ENCODE measurements at regions not wholly inside any gene's neighbourhood (a gene's known extent, or its start where the extent isn't known, plus 50 kb on each side); places are given as distances from the start of the nearest gene placed in this dataset.
A peak's percentile ranks its signal among the peaks of the same experiment; 100 is the strongest.
"Not testable (repeated sequence)": the region's sequence is repeated elsewhere in the genome, so short reads cannot be mapped to it uniquely, and the experiment has no call there.

DNA sequence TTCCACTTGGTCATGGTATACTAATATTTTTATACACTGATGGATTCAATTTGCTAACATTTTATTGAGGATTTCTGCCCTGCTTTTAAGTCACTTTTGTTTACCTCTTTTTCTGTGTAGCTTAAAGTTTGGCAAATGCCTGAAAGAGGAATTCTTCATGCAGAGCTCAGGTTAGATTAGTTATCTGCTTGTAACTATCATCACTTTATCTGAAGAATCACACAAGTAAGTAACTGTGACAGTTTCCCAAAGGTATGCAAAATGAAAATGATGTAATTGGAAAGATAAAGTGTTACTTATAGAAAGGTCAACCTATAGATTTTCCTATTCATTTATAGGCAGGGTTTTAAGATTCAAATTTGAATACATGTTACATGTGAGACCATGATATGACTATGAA is 188.8 kb upstream of the ACTBL2 start:
- no peak for DNase-seq (ENCODE audit: low spot score)

DNA sequence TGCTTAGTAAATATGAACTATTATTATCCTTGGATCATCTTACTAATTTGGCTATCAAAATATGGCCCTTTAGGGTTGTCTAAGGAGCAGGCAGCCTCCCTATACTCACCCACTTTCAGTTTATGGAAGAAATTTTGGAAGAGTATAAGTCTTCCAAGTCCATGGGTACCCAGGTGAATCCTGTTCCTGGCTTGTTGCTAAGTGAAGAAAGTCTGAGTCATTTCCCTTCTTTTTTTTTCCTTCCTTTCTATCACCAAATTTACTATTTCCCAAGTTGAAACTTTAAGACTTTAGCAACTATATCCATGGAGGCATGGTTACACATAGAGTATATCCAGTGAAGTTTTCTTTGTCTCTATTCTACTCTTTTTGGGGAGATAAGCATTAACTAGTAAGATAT is 184.0 kb upstream of the ACTBL2 start:
- DNase-seq (ENCODE audit: low spot score), result no peak

GRCh38 chr5:57665146-57665936 is 182.7 kb upstream of the ACTBL2 start:
- no peak for DNase-seq (ENCODE audit: low spot score)

DNA sequence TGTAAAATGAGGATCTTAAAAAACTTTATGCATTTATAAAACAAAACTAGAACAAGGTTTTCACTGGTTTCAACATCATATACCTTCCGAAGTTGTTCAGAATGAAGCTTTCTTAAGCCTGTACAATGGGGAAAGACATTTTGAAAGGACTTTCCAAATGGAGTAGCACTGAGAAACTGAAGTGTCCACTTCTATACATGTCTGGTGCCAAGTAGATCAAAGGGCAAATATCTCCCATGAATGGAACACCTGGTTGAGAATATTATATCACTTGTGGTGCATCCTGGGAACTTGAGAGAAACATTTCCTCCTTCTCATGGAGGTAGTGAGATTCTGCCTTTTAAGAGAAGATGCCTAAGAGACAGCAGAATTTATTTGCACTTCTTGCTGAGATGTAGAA is 182.1 kb upstream of the ACTBL2 start:
- DNase-seq (ENCODE audit: low spot score), result no peak

- no peak for DNase-seq (ENCODE audit: low spot score)
Measured at GRCh38 chr5:57663466-57663865, 180.9 kb upstream of the ACTBL2 start.

DNA sequence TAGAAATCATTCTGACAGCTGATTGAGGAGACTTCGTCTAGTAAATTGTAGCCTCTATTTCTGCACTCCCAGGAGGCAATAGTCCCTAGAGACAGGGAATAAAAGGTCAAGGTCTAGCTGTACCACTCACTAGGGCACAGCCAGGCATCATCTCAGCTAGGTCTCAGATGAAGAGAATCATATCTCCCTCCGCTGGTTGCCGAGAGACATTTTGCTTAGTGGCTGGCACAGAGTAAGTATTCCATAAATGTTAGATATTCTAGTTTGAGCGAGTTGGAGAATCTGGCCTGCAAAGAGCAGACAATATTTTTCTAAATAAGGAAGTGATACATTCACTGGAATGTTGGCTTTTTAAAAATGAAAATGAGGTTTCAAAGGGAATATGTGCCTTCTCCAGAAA is 180.4 kb upstream of the ACTBL2 start:
- DNase-seq (ENCODE audit: low spot score), result no peak

DNA sequence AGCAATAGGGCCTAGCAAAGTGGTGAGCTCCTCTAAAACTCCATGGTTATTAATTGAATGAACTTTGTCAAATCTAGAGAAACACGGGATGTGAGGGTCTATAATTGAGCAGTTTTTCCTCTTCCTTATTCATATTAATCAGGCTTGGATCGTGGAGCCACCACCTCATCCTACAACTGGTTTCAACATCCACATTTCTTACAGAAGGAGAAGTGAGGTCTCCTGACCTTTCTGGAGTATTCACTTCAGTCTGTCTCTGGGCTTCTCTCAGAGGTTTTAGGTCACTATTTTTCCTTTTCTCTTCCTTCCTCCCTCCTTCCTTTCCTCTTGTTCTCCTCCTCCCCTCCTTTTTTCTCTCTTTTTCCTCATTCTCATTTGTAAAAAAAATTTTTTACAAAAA is 177.3 kb upstream of the ACTBL2 start:
- DNase-seq (ENCODE audit: low spot score), result no peak

- DNase-seq (ENCODE audit: low spot score), result no peak
Measured at GRCh38 chr5:57658018-57658417, 175.4 kb upstream of the ACTBL2 start.

- DNase-seq (ENCODE audit: low spot score), result no peak
Measured at GRCh38 chr5:57655228-57655627, 172.6 kb upstream of the ACTBL2 start.

GRCh38 chr5:57653636-57654290 is 171.2 kb upstream of the ACTBL2 start:
- DNase-seq (ENCODE audit: low spot score), result no peak

- DNase-seq (ENCODE audit: low spot score), result no peak
Measured at GRCh38 chr5:57651127-57651526, 168.5 kb upstream of the ACTBL2 start.

DNA sequence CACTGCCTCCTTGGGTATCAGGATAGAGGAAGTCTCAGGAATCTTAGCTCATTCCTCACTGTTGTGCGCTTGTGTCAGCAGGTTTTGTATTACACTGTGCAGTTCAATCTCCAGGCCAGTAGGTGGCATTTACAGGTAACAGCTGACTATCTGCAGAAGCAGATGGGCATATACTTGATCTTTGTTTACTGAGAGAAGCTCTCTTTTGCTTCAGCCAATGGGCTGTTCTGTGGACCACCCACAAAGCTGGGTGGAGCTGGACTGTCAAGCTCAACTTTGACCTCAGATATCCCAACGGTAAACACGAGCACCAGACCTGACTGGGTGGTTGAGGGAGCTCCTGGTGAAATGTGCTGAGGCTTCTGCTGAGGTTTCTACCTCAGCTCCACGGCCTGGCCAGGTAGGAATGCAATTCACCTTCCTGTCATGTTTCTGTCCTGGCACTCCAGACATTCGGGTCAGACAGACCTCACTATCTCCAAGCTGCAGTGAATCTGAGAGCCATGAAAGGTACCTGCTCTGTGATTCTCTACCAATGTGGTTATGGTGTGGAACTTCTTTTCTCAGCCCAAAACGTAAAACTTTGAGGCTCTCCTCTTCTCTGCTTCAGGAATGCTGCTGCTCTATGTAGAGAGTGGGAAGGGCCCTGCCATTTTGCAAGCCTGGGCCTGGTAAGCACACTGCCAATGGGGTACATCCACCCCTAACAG is 167.9 kb upstream of the ACTBL2 start:
- peak; percentile 14 for DNase-seq (ENCODE audit: low spot score)

GRCh38 chr5:57642698-57643097 is 160.1 kb upstream of the ACTBL2 start:
- no peak for DNase-seq (ENCODE audit: low spot score)

- DNase-seq (ENCODE audit: low spot score), result no peak
Measured at GRCh38 chr5:57642066-57642465, 159.5 kb upstream of the ACTBL2 start.

DNA sequence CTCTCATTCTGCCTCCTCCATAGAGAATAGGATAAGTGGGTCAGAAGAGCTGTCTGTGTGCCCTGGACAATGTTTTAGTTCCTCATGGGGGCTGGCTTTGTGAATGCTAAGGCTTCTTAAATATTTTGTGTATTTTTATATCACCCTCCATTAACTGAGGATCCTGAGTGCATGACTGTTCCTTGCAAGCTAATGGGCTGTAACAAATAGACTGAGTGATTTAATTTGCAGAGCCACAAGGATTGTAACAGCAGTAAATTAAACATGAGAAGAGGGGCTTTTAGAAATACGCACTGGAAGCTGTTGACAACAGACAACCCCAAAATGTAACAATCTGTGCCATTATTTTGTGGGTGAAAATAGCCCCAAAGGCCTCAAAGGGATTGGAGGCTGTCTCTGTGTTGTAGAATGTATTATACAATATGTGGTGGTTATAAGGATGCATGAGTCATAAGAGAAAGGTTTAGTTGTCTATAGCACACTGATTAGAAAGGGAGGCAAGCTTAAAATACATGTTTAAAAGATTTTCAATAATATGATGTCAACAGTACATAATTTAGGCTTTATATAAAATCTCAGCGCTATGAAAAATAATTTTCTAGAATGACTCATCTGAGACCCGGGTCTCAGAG is 152.7 kb upstream of the ACTBL2 start:
- DNase-seq (ENCODE audit: low spot score), result no peak

DNA sequence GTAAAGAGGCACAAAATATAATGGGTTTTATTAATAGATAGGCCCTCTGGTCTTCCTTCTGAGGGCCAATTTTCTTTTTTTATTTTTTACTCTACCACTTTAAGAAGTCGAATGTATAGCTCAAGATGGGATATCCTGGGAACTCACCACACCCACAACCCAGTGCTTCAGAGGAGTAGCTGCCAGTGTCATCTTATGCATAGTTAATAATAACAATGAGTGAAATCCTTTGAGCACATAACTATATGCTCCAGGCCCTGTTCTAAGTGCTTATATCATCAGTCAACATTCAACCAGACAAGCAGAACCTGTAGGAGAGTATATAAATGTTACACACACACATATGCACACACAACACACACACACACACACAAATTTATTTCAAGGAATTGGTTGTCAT is 150.3 kb upstream of the ACTBL2 start:
- no peak for DNase-seq (ENCODE audit: low spot score)

- not testable (repeated sequence) for DNase-seq (ENCODE audit: low spot score)
Measured at GRCh38 chr5:57631139-57631538, 148.5 kb upstream of the ACTBL2 start.

- no peak for DNase-seq (ENCODE audit: low spot score)
Measured at GRCh38 chr5:57627661-57628060, 145.1 kb upstream of the ACTBL2 start.

GRCh38 chr5:57626703-57627102 is 144.1 kb upstream of the ACTBL2 start:
- DNase-seq (ENCODE audit: low spot score), result no peak

- DNase-seq (ENCODE audit: low spot score), result no peak
Measured at GRCh38 chr5:57621624-57622023, 139.0 kb upstream of the ACTBL2 start.

DNA sequence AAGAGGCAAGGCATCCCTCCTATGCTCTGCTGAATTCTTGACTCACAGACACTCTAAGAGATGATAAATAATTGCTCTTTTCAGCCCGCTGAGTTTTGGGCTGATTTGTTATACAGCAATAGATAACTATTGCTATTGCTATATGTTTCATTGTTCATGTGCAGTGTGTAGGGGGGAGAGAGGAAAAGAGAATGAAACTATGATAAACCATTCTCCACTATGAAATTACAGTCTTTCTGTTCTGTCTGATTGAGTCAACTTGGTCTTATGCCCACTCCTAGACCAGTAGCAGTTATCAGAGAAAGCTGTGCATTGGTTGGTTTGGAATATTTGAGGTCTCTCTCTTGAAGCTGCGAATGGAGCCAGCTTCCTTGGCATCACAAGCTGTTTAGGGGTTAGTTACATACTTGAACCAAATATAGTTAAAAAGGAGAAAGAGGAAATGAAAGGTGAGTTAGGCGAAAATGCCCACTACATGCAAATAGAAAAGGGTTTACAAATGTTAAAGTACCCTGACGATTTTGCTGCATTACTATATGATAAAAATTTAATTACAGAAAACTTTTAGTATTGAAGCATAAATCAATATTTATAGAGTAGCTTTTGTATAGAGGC is 136.3 kb upstream of the ACTBL2 start:
- DNase-seq (ENCODE audit: low spot score), result no peak

DNA sequence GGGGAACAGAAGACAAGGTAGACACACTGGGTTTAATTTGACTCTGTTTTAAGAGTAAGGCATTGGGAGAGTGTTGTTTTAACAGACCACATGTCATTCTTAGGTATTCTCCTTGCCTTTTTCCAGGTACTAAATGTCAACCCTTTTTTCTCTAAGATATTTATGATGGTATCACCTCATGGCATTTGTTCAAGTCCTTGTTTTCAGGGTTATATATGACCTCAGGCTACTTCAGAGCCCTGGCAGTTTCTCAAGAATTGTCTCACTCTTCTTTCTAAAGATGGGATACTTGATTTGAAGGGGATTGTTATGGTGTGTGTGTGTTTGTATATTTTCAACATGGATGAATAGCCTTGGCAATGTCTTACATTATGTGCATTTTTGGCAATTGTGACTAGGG is 131.1 kb upstream of the ACTBL2 start:
- DNase-seq (ENCODE audit: low spot score), result no peak
